ENCODE measurements at regions not wholly inside any gene's neighbourhood (a gene's known extent, or its start where the extent isn't known, plus 50 kb on each side); places are given as distances from the start of the nearest gene placed in this dataset.

GRCh38 chr11:70867281-70868047, 384.9 kb downstream of the SHANK2 start:
- no peak for DNase-seq (ENCODE audit: low spot score)

GRCh38 chr11:70868341-70868885, 384.0 kb downstream of the SHANK2 start:
- DNase-seq (ENCODE audit: low spot score), result no peak

GRCh38 chr11:70869054-70869453, 383.3 kb downstream of the SHANK2 start:
- DNase-seq (ENCODE audit: low spot score), result no peak

DNA sequence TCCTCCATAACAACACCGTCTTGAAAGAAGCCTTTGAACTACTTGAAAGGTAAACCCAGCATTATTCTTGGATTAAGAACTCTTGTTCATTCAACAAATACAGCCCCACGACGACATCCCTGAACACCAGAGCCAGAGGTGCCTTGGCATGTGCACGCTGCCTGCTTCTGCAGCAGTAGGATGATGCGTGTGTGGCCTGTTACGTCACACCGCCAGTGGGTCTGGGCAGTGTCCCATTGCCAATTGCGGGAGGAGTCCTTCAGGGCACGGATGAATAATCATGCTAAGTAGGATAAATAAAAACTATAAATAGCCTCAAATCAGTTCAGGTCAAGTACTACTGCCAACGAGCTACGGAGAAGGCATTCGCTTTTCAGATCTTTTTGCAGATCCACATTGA, 380.5 kb downstream of the SHANK2 start:
- DNase-seq (ENCODE audit: low spot score), result no peak

DNA sequence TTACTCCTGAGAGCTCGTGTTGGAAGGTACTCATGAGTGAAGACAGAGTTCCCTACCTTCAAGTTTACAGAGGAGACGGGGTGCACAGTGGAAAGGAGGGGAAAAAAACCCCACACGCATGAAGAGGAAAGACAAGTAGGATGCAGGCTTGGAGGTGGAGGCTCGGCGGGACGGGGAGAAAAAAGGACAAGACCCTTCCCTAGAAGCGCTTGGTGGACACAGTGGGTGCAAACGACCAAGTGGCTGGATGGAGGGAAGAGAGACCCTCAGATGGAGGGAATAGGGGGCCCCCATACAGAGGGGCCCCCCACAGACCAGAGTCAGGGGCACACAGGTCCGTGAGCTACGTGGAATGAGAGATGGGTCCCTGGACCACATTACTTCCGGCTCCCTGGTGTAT, 380.1 kb downstream of the SHANK2 start:
- DNase-seq (ENCODE audit: low spot score), result no peak

GRCh38 chr11:70872955-70873735, 379.2 kb downstream of the SHANK2 start:
- DNase-seq (ENCODE audit: low spot score), result no peak

DNA sequence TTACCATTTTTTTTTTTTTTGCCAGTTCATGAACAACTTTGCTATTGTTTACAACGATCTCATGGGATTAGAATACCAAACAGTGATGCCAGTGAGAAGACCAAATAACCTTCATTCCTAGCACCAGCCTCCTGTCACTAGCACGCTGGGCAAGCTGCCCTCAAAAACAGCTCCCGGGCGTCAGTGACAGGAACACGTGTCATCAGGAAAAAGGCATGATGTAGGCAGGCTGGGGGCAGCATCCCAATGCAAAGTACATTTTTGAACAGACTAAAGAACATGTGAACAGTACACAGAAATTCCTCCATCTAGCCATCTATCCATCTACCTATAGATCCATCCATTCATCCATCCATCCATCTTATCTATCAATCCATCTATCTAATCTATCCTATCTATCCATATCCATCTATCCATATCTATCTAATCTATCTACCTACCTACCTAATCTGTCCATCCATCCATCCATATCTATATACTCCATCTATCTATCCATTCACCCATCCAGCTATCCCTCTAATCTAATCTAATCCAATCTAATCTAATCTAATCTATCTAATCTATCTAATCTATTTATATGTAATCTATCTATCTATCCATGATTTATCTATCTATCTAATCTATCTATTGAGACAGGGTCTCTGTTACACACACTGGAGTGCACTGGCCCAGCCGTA, 378.5 kb downstream of the SHANK2 start:
- DNase-seq (ENCODE audit: low spot score), result no peak

DNA sequence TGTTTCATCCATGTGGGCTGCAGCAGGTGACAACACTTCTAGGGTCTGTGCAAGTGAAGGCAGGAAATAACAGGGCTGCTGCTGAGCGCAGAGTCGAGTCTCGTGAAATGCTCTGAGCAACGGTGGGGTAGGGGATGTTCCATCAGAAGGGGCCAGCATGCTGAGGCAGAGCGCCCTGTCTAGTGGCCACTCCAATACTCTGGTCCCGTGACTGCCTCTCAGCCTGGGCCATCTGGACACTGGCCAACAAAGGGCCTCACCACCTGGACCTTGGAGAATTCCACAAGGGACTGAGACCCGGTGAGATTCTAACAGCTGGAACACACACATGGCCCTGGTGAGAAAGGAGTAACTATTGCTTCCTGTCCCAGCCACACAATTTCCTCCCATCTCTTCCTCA, 375.7 kb downstream of the SHANK2 start:
- DNase-seq (ENCODE audit: low spot score), result no peak

DNA sequence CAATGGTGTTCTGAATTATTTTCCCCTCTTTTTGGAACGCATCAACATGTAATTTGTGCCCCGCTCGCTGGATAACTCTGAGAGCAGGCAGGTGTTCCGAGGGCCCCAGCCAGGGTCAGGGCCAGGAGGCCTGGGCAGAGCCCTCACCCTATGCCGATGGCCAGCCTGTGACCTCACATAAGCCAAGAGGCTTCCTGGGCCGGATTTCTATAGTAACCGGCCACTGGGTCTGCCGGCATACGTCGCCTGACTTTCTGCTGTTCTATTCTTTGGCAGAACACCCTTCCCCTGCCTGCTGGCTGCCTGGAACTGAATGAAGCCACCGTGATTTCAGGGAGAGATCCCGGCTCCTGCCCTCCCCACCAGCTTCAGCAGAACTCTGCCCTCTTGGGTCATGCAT, 375.2 kb downstream of the SHANK2 start:
- DNase-seq (ENCODE audit: low spot score), result no peak

DNA sequence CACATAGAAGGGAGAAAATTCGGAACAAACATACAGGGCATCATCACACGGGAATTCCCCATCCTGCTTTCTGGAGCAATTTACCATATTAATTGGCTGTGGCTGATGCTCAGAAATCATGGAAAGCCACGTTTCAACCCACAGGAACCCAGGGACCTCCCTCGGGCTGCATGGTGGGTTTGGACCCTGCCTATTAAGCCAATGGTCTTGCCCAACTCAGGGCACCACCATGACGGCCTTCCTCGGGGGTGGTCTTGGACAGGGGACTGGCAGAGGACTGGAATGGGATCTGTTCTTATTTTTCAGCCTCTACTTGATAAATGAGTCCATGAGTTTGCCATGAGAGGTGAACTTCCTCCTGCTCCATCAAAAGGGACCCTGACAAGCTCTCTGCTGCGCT, 374.0 kb downstream of the SHANK2 start:
- no peak for DNase-seq (ENCODE audit: low spot score)

GRCh38 chr11:70879601-70880285, 372.6 kb downstream of the SHANK2 start:
- no peak for DNase-seq (ENCODE audit: low spot score)

GRCh38 chr11:70880416-70880815, 372.0 kb downstream of the SHANK2 start:
- DNase-seq (ENCODE audit: low spot score), result no peak

- DNase-seq (ENCODE audit: low spot score), result no peak
Measured at GRCh38 chr11:70881948-70882715, 370.2 kb downstream of the SHANK2 start.

DNA sequence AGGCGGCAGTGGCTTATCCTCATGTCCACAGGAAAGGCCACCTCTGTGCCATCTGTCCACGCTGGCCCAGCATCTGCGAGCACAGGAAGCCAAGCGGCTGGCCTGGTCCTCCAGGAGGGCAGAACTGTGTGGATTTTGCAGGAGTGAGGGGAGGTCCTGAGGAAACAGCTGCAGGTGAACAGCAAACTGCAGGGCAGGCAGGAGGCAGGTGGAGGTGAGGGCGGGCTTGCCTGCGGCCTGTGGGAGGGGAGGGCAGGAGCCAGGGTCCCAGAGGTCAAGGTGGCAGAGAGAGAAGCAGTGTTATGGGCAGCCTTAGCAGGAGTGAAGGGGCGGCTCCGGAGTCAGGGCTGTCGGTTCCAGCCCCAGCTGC, 369.7 kb downstream of the SHANK2 start:
- no peak for DNase-seq (ENCODE audit: low spot score)

GRCh38 chr11:70883323-70883940, 368.9 kb downstream of the SHANK2 start:
- no peak for DNase-seq (ENCODE audit: low spot score)

DNA sequence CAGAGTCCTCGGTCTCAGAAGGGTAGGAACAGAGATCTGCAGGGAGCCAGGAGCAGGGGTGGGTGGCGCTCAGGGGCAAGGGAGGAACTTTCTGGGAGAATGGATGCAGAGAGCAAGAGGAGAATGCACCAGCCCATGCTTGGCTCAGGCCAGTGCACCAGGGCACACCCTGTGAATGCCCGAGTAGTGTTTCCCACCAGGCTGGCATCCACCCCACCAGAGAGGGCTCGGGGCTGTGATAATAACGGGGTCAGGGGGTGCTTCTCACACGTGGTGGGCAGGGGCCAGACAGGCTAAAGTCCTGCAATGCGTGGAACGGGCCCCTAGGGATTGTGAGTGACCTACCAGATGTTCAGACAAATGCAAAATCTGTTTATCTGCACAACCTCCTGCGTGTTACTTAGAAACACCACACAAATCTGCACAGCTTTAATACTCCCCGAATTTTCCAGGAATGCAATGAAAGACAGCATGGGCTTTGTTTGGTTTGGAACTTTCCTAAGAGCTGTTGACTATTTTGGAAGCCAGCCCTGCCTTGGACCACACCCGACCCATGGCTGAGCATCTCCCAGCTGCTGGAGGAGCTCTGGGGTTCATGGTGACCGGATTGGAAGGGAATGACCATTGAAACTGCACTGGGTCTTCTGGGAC, 368.3 kb downstream of the SHANK2 start:
- peak; percentile 63 for DNase-seq (ENCODE audit: low spot score)

GRCh38 chr11:70885281-70886231, 366.8 kb downstream of the SHANK2 start:
- peak; percentile 7 for DNase-seq (ENCODE audit: low spot score)

- no peak for DNase-seq (ENCODE audit: low spot score)
Measured at GRCh38 chr11:70886256-70886655, 366.1 kb downstream of the SHANK2 start.

Data from umbilical cord (tissue), 1 donor.